ENCODE measurements at regions not wholly inside any gene's neighbourhood (a gene's known extent, or its start where the extent isn't known, plus 50 kb on each side); places are given as distances from the start of the nearest gene placed in this dataset.
"Not testable (repeated sequence)": the region's sequence is repeated elsewhere in the genome, so short reads cannot be mapped to it uniquely, and the experiment has no call there.

- no peak for DNase-seq
Measured at GRCh38 chr18:66993492-66993891, 389.6 kb upstream of the CDH19 start.

DNA sequence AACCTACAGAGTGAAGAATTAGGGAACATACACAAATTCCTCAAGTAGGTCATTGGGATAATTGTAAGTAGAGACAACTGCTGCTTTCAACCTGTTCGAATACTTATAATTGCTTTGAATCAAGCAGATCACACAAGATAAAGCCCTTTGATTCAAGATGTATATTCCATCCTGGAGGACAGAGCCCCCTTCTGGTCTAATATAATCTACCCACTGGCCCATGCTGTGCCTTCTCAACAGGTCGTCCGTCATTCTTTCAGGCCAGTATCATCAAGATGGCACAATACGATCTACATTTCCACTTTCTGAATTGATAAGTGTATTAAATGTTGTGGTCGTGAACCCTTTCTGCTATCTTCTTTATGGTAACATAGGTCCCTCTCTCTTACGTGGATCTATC is 387.0 kb upstream of the CDH19 start:
- peak; percentile 42 for DNase-seq

GRCh38 chr18:66979009-66979408 is 375.1 kb upstream of the CDH19 start:
- DNase-seq = peak; percentile 69

GRCh38 chr18:66972681-66973080 is 368.8 kb upstream of the CDH19 start:
- peak; percentile 78 for DNase-seq

DNA sequence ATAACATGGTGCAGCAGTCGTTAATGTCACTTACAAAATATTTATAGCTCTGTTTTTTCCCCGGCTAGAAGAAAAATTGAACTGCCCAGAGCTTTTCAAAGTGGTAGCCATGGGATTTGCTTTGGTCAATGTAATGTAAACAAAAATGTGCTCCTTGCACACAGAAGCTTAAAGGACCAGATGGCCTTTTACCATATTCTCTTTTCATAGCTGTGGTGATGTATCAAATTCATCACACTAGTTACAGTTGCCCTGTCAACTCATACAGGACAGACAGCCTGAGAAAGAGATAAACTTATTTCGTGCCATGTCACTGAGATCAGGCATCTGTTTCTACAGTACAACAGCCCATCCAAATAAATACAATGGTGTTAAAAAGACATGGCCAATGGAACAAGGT is 368.1 kb upstream of the CDH19 start:
- DNase-seq = peak; percentile 94

DNA sequence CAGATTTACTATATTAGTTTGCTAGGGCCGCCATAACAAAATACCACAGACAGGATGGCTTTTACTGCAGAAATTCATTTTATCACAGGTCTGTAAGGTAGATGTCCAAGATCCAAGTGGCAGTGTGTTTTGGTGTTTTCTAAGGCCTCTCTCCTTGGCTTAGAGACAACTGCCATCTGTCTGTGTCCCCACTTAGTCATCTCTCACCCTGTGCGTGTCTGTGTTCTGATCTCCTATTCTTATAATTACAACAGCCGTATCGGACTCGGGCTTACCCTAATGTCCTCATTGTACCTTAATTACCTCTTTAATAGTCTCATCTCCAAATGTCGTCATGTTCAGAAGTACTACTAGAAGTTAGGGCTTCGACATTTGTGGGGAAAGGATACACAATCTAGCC is 362.3 kb upstream of the CDH19 start:
- peak; percentile 66 for DNase-seq

DNA sequence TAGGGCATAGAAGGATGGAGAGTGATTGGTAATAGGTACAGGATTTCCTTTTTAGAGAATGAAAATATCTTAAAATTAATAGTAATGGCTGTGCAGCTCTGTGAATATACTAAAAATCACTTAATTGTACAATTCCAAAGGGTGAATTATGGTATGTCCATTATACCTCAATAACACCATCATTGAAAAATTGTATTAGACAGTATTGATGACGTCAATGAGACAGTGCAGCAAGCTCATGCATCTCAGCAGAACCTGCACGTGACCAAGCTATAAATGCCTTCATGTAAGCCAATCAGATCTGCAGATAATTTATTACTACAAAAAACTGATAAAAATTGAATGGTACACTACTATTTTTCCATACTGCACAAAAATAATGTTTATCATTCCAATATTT is 354.4 kb upstream of the CDH19 start:
- no peak for DNase-seq

- no peak for DNase-seq
Measured at GRCh38 chr18:66951750-66952149, 347.9 kb upstream of the CDH19 start.

- no peak for DNase-seq
Measured at GRCh38 chr18:66949419-66949818, 345.5 kb upstream of the CDH19 start.

DNA sequence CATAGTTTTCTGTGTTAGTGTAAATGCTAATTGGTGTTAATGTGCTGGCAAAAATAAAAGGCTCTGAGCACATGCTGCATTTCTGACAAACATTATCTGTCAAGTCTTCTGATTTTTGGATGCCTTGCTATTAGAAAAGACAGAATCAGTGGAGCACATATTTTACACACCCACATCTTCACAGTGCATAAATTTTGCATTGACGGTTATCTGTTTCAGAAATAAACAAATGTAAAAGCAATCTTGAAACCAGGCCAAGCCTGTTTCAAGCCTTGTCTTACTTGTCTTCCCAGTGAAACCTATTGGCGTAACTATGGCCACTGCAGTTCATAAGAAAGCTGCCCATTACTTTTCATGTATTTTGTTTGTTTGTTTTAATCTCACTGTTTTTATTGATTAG is 333.7 kb upstream of the CDH19 start:
- no peak for DNase-seq

GRCh38 chr18:66931010-66931409 is 327.1 kb upstream of the CDH19 start:
- DNase-seq = no peak

GRCh38 chr18:66916834-66917233 is 312.9 kb upstream of the CDH19 start:
- peak; percentile 55 for DNase-seq

- peak; percentile 74 for DNase-seq
Measured at GRCh38 chr18:66900837-66901236, 296.9 kb upstream of the CDH19 start.

GRCh38 chr18:66895631-66896030 is 291.7 kb upstream of the CDH19 start:
- peak; percentile 96 for DNase-seq

GRCh38 chr18:66894851-66895250 is 291.0 kb upstream of the CDH19 start:
- DNase-seq = peak; percentile 88

GRCh38 chr18:66892388-66892787 is 288.5 kb upstream of the CDH19 start:
- DNase-seq = not testable (repeated sequence)

DNA sequence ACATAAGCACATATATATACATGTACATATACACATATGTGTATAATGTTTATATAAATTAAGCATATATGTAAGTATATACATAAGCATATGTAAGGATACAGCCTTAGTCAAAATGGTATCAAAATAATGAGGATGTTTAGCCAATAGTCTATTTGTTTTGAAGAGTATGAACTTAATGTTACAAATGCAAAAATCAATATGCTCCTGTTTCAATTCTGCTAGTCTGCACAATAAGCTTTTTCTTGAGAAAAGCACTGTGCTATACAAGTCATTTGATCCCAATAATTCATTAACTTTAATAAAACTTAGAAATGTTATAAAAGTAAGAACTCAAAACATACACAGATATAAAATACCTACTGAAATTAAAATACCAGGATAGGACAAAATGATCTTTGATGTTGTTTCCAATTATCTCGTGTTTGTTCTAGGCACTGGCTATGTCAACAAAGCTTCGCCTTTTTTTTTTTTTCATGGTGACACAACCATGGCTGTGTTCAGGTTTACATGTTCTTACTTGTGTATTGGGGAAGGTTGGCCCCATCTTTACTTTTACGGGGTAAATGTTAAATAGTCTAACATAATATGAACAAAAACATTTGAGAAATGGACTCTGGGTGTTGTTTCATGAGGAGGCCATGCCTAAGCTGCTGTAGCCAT is 271.1 kb upstream of the CDH19 start:
- DNase-seq = peak; percentile 86

DNA sequence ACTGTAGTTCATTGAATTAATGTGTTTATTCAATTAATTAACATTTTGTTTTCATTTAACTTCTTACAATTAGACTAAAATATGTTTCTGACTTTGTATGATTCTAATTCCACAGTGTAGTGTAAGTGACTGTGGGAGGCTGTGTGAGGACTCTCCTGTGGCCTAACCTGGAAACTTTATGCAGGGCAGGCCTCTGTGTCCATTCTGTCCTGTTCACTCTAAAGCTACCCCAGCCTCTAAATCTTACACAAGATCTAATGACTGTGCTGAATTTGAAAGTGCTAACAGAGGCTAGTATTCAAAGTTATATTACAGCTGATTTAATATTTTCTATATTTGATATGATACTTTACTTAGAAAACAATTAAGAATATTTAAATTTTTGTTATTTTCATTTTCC is 270.5 kb upstream of the CDH19 start:
- DNase-seq = peak; percentile 56

- DNase-seq = peak; percentile 59
Measured at GRCh38 chr18:66873899-66874298, 270.0 kb upstream of the CDH19 start.

DNA sequence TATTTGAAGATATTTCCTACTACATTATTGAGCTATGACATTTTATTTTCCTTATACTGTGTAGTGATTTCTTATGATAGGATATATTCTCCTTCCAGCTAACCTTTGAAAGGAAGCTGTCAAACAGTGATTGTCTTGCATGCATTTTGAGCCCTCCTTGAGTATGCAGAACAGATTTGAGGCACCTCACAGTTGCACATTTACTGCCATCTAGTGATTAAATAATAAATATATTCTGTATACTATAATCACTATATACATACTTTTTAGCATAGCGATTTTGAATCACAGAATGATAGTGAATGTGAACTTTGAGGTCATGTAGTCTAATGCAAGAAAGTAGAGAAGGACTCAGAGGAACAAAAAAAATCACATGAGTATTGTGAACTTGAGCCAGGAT is 268.4 kb upstream of the CDH19 start:
- DNase-seq = peak; percentile 86

GRCh38 chr18:66867653-66868052 is 263.8 kb upstream of the CDH19 start:
- no peak for DNase-seq

- DNase-seq = not testable (repeated sequence)
Measured at GRCh38 chr18:66866427-66866940, 262.6 kb upstream of the CDH19 start.

DNA sequence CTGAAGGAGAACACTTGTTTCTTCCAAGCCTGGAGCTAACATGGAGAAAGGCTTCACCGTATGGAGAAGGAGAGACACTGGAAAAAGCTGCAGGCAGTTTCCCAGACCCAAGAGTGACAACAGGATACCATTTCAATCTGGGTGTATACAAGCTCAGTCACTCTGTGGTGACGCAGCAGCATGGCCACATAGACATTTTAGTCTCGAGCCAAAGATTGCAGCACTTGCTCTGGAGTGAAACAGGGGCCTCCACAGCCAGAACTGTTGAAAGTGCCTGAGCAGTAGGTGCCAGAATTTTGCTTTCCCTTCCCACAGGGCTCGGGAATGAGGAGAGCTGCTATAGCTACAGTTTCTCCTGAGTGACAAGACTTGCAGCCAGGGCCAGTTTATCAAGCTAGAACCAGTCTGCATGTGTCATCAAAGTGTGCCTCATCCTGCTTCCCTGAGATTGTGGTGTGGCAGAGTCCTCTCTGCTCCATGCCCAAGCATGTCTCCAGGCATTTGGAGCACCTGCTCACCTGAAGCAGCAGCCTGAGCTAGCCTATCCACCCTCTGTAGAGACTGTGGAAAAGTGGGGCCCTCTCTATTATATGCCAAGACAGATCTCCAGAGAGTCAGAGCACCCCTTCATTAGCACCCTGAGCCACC is 234.6 kb upstream of the CDH19 start:
- no peak for DNase-seq

- no peak for DNase-seq
Measured at GRCh38 chr18:66833646-66834045, 229.8 kb upstream of the CDH19 start.

GRCh38 chr18:66826211-66826610 is 222.3 kb upstream of the CDH19 start:
- DNase-seq = peak; percentile 50

All from NCI-H69 (cell line).